ENCODE measurements at regions not wholly inside any gene's neighbourhood (a gene's known extent, or its start where the extent isn't known, plus 50 kb on each side); places are given as distances from the start of the nearest gene placed in this dataset.

- TF ChIP-seq CTCF (conservative IDR thresholded peaks at IDR 0.05) (no peak), EZH2 (IDR thresholded peaks at IDR 0.05; ENCODE audit: low read depth) (no peak)
Observed at GRCh38 chr12:61974461-61974860, 285.7 kb upstream of the USP15 start.
